Neural progenitor cell (in vitro differentiated cells): ENCODE measurements at regions not wholly inside any gene's neighbourhood (a gene's known extent, or its start where the extent isn't known, plus 50 kb on each side); places are given as distances from the start of the nearest gene placed in this dataset.

Experiments used
- CTCF ChIP-seq: fragments of 200-600 bp; sonication (generic); IDR thresholded peaks from 2 replicates; pipeline ENCODE4 v1.5.1; 2017; ENCODE audit warnings: antibody characterized with exemption, mild to moderate bottlenecking
- EZH2 ChIP-seq: fragments of 200-600 bp; sonication (generic); IDR thresholded peaks from 2 replicates; pipeline ENCODE4 v1.6.1; 2017; ENCODE audit warnings: antibody characterized with exemption, mild to moderate bottlenecking, moderate library complexity
- EZH2phosphoT487 ChIP-seq: fragments of 200-600 bp; sonication (generic); IDR thresholded peaks from 2 replicates; pipeline ENCODE4 v1.6.1; 2017; ENCODE audit warnings: antibody characterized with exemption

GRCh38 chr6:14364370-14364769, 246.8 kb downstream of the CD83 start:
- TF ChIP-seq CTCF: no peak
- TF ChIP-seq EZH2: no peak
- TF ChIP-seq EZH2phosphoT487: no peak
